H1 (cell line): ENCODE measurements at regions not wholly inside any gene's neighbourhood (a gene's known extent, or its start where the extent isn't known, plus 50 kb on each side); places are given as distances from the start of the nearest gene placed in this dataset.

Experiments
- CTCF ChIA-PET: fragments of 300-600 bp; sonication (Branson Sonifier 250); formaldehyde crosslinking; loops from one replicate; lab custom pipeline; 2021; ENCODE audit not compliant: partially characterized antibody; lab: Charles Lee
- POLR2A ChIA-PET: fragments of 300-600 bp; sonication (Branson Sonifier 250); formaldehyde crosslinking; loops from one replicate; lab custom pipeline; 2021; ENCODE audit warnings: inconsistent platforms; ENCODE audit not compliant: partially characterized antibody; lab: Charles Lee
- DNase-seq, 2 experiments: peaks; one replicate each; pipeline versions ENCODE4 v3.0.0 to v3.0.0-alpha.2; 2010 to 2022; ENCODE audit warnings: low spot score in 2 of 2, low read depth in 1 of 2, mixed read lengths in 1 of 2
- FAIRE-seq: peaks from 2 replicates; lab custom pipeline; 2011; peaks lifted over from hg19 to GRCh38; lab: Jason Lieb, UNC
- H2AFZ ChIP-seq: 2 replicates; pipeline ENCODE4 v1.8.1; 2012; ENCODE audit warnings: low read length, inconsistent platforms
- H2AK5ac ChIP-seq: 2 replicates; pipeline ENCODE4 v1.6.1; 2013; ENCODE audit warnings: low read depth, low read length
- H2BK120ac ChIP-seq: replicated peaks from 2 replicates; pipeline ENCODE3; 2013; ENCODE audit warnings: low read depth, low read length, inconsistent platforms
- H2BK12ac ChIP-seq: 2 replicates; pipeline ENCODE4 v1.6.1; 2013; ENCODE audit warnings: low read depth, low read length
- H2BK15ac ChIP-seq: 2 replicates; pipeline ENCODE4 v1.6.1; 2013; ENCODE audit warnings: low read length
- H2BK20ac ChIP-seq: 2 replicates; pipeline ENCODE4 v1.6.1; 2013; ENCODE audit warnings: low read length
- H2BK5ac ChIP-seq: 2 replicates; pipeline ENCODE4 v1.6.1; 2013; ENCODE audit warnings: low read depth, low read length
- H3K14ac ChIP-seq: 2 replicates; pipeline ENCODE4 v1.6.1; 2013; ENCODE audit warnings: inconsistent platforms; ENCODE audit not compliant: insufficient read length
- H3K18ac ChIP-seq: 2 replicates; pipeline ENCODE4 v1.6.1; 2013; ENCODE audit warnings: low read length; ENCODE audit errors: extremely low read depth
- H3K23ac ChIP-seq: 2 replicates; pipeline ENCODE4 v1.6.1; 2013; ENCODE audit warnings: inconsistent platforms; ENCODE audit not compliant: insufficient read length
- H3K23me2 ChIP-seq: 2 replicates; pipeline ENCODE4 v1.6.1; 2013; ENCODE audit warnings: low read depth, low read length
- H3K27ac ChIP-seq: 2 replicates; pipeline ENCODE4 v1.6.1; 2011; ENCODE audit warnings: low read depth, low read length, inconsistent platforms
- H3K27me3 ChIP-seq, 4 experiments: replicated peaks in 1 of 4; 1 replicate in 1 of 4; 2 replicates in 3 of 4; pipeline versions ENCODE4 v1.6.1 to v1.8.1; 2011 to 2013; ENCODE audit warnings: low read length in 3 of 4, mild to moderate bottlenecking in 3 of 4, inconsistent platforms in 2 of 4, mixed read lengths in 2 of 4, moderate library complexity in 1 of 4; ENCODE audit not compliant: control insufficient read depth in 3 of 4, insufficient read depth in 3 of 4; ENCODE audit errors: extremely low read depth in 1 of 4
- H3K36me3 ChIP-seq, 4 experiments: 2 replicates each; pipeline versions ENCODE4 v1.6.1 to v1.8.1; 2011 to 2013; ENCODE audit warnings: mild to moderate bottlenecking in 4 of 4, low read length in 3 of 4, moderate library complexity in 2 of 4, control low read depth in 1 of 4, inconsistent platforms in 1 of 4; ENCODE audit not compliant: insufficient read depth in 4 of 4, control insufficient read depth in 2 of 4
- H3K4ac ChIP-seq: replicated peaks from 2 replicates; pipeline ENCODE3; 2013; ENCODE audit warnings: low read length, low read depth, mixed read lengths, inconsistent platforms; ENCODE audit not compliant: insufficient read length
- H3K4me1 ChIP-seq, 4 experiments: replicated peaks in 1 of 4; 1 replicate in 1 of 4; 2 replicates in 3 of 4; pipeline versions ENCODE4 v1.6.1 to v1.8.1; 2011 to 2013; ENCODE audit warnings: low read length in 3 of 4, inconsistent platforms in 2 of 4, mixed read lengths in 1 of 4; ENCODE audit not compliant: insufficient read depth in 4 of 4, control insufficient read depth in 3 of 4
- H3K4me2 ChIP-seq, 2 experiments: 2 replicates each; pipeline versions ENCODE4 v1.6.1 to v1.8.1; 2011 to 2013; ENCODE audit warnings: low read depth in 2 of 2, low read length in 2 of 2, control low read depth in 1 of 2, inconsistent platforms in 1 of 2, mild to moderate bottlenecking in 1 of 2; ENCODE audit not compliant: insufficient read depth in 1 of 2
- H3K4me3 ChIP-seq, 4 experiments: fragments of 200-600, 300-600 bp in 1 of 4; sonication (generic), shearing (Covaris generic), sonication (Bioruptor Twin) in 1 of 4; 2 replicates each; pipeline versions ENCODE4 v1.5.1 to v1.8.1; 2011 to 2016; ENCODE audit warnings: low read length in 4 of 4, low read depth in 3 of 4, control low read depth in 2 of 4, inconsistent platforms in 2 of 4, mild to moderate bottlenecking in 2 of 4, mixed read lengths in 1 of 4, moderate library complexity in 1 of 4; ENCODE audit not compliant: insufficient read depth in 2 of 4; ENCODE audit errors: extremely low read depth in 1 of 4
- H3K56ac ChIP-seq: replicated peaks from 2 replicates; pipeline ENCODE3; 2013; ENCODE audit warnings: low read depth, mild to moderate bottlenecking, mixed read lengths, low read length, inconsistent platforms; ENCODE audit not compliant: insufficient read length
- H3K79me1 ChIP-seq: 2 replicates; pipeline ENCODE4 v1.6.1; 2013; ENCODE audit warnings: low read depth, low read length, control low read depth
- H3K79me2 ChIP-seq, 2 experiments: 2 replicates each; pipeline versions ENCODE4 v1.6.1 to v1.8.1; 2012 to 2013; ENCODE audit warnings: low read length in 2 of 2, mild to moderate bottlenecking in 2 of 2, inconsistent platforms in 1 of 2; ENCODE audit not compliant: insufficient read depth in 2 of 2, control insufficient read depth in 1 of 2
- H3K9ac ChIP-seq, 4 experiments: replicated peaks in 1 of 4; 1 replicate in 1 of 4; 2 replicates in 3 of 4; pipeline versions ENCODE4 v1.6.1 to v1.8.1; 2011 to 2013; ENCODE audit warnings: low read depth in 3 of 4, low read length in 3 of 4, control low read depth in 2 of 4, mild to moderate bottlenecking in 2 of 4, moderate library complexity in 2 of 4, inconsistent platforms in 1 of 4; ENCODE audit errors: extremely low read depth in 1 of 4
- H3K9me3 ChIP-seq, 2 experiments: 2 replicates each; pipeline versions ENCODE4 v1.6.1 to v1.8.1; 2012 to 2013; ENCODE audit warnings: mild to moderate bottlenecking in 2 of 2, moderate library complexity in 2 of 2, control low read depth in 1 of 2, inconsistent platforms in 1 of 2, low read depth in 1 of 2, low read length in 1 of 2, mixed read lengths in 1 of 2; ENCODE audit not compliant: insufficient read depth in 2 of 2
- H4K20me1 ChIP-seq, 2 experiments: replicated peaks in 1 of 2; 2 replicates each; pipeline versions ENCODE3 to v1.8.1; 2011 to 2013; ENCODE audit warnings: inconsistent platforms in 2 of 2, low read length in 2 of 2, mild to moderate bottlenecking in 1 of 2; ENCODE audit not compliant: insufficient read depth in 2 of 2, control insufficient read depth in 1 of 2
- H4K5ac ChIP-seq: 2 replicates; pipeline ENCODE4 v1.6.1; 2013; ENCODE audit warnings: low read length, low read depth, mixed read lengths, inconsistent platforms; ENCODE audit not compliant: insufficient read length
- H4K8ac ChIP-seq: 2 replicates; pipeline ENCODE4 v1.8.0; 2013; ENCODE audit warnings: mild to moderate bottlenecking, moderate library complexity, low read length, inconsistent platforms; ENCODE audit not compliant: insufficient read depth; ENCODE audit errors: extremely low read depth
- H4K91ac ChIP-seq: replicated peaks from 2 replicates; pipeline ENCODE3; 2013; ENCODE audit warnings: low read length, mixed read lengths, inconsistent platforms; ENCODE audit not compliant: insufficient read length
- PHF8 ChIP-seq: fragments of 200-600 bp; sonication (generic); conservative IDR thresholded peaks from 2 replicates; pipeline ENCODE4 v1.7.1; 2012; ENCODE audit warnings: low read depth, mild to moderate bottlenecking, inconsistent platforms, low read length, moderate library complexity
- WGBS, 2 experiments: shearing (Covaris generic) in 1 of 2; methylation state at CpG; one replicate each; pipeline versions ENCODE4 v1.1.6 to v1.1.7; 2013 to 2015; ENCODE audit warnings: low lambda C conversion rate in 2 of 2, mixed read lengths in 2 of 2, inconsistent platforms in 1 of 2, low coverage in 1 of 2, missing lambda C conversion rate in 1 of 2; ENCODE audit not compliant: insufficient replicate concordance in 2 of 2, insufficient coverage in 1 of 2, insufficient read length in 1 of 2; ENCODE audit errors: extremely low coverage in 1 of 2, missing lambda C conversion rate in 1 of 2; 5-methylcytosine and 5-hydroxymethylcytosine counted together

GRCh38 chr21:38997051-38997842, 186.0 kb downstream of the PSMG1 start:
- Histone ChIP-seq H3K23me2 (no peaks in the 10 kb centered on the region), H4K91ac (no peak overlapping the region), H3K4me3 (no peak overlapping the region), H3K9ac (no peak overlapping the region), H2AK5ac (no peak overlapping the region), H3K18ac (no peak overlapping the region), H3K23ac (no peak overlapping the region), H2BK20ac (no peak overlapping the region), H3K79me1 (no peaks in the 10 kb centered on the region), H3K14ac (no peak overlapping the region), H4K5ac (no peak overlapping the region), H2BK15ac (no peak overlapping the region), H3K79me2 (no peaks in the 10 kb centered on the region), H3K27me3 (no peaks in the 10 kb centered on the region), H3K4me2 (no peak overlapping the region), H3K4me1 (no peaks in the 10 kb centered on the region; a peak in 1 of 7 replicates), H2BK12ac (no peak overlapping the region), H2BK5ac (no peak overlapping the region), H3K9me3 (no peaks in the 10 kb centered on the region), H2AFZ (no peak overlapping the region), H3K56ac (no peak overlapping the region), H3K4ac (no peak overlapping the region), H4K8ac (no peak overlapping the region), H3K27ac (no peak overlapping the region), H3K36me3 (no peaks in the 10 kb centered on the region), H4K20me1 (no peaks in the 10 kb centered on the region), H2BK120ac (no peak overlapping the region)
- DNase-seq (no peak), FAIRE-seq (no peak)
- no peak for TF ChIP-seq PHF8
- CTCF ChIA-PET = interaction anchor here (1.8 kb wide), 1 partner anchor 26 kb away, joined by 4 read pairs; no protein-coding TSS in a partner anchor
- 86% methylated on average over 10 of the region's 10 CpGs; no CpG with 5 or more reads in 1 of the 2 experiments for WGBS, 2 experiments
- POLR2A ChIA-PET = no interaction called here
